ENCODE measurements at regions not wholly inside any gene's neighbourhood (a gene's known extent, or its start where the extent isn't known, plus 50 kb on each side); places are given as distances from the start of the nearest gene placed in this dataset.
"Not testable (repeated sequence)": the region's sequence is repeated elsewhere in the genome, so short reads cannot be mapped to it uniquely, and the experiment has no call there.

GRCh38 chr10:109556399-109556798 lies 366.9 kb downstream of the XPNPEP1 start:
- no peak for TF ChIP-seq CTCF (conservative IDR thresholded peaks at IDR 0.05)
- TF ChIP-seq EZH2 (IDR thresholded peaks at IDR 0.05; ENCODE audit: low read depth): no peak
- H3F3A ChIP-seq (ENCODE audit: insufficient read depth, low read depth): no peaks in the 10 kb centered on the region
- H3K27me3 ChIP-seq (ENCODE audit: insufficient read depth, low read depth): no peaks in the 10 kb centered on the region
- H3K4me2 ChIP-seq: no peak overlapping the region
- no peak overlapping the region for H2AFZ ChIP-seq
- no peak overlapping the region for H3K4me3 ChIP-seq
- H4K20me1 ChIP-seq (ENCODE audit: insufficient read depth): no peaks in the 10 kb centered on the region
- intact Hi-C loops (cut with micrococcal nuclease; ENCODE audit: unreplicated experiment): no loop called here
- BruUV-seq (replicated peaks): no TSS peak
- H3K9me3 ChIP-seq (ENCODE audit: insufficient read depth, low read depth): no peaks in the 10 kb centered on the region
- ChIA-PET CTCF (no interaction called here), POLR2A (ENCODE audit: unreplicated experiment) (no interaction called here)
- no peaks in the 10 kb centered on the region for H3K36me3 ChIP-seq (ENCODE audit: low read depth)
- H3K27ac ChIP-seq: no peak overlapping the region
- no peaks in the 10 kb centered on the region for H3K79me2 ChIP-seq (ENCODE audit: low read depth)
- no peaks in the 10 kb centered on the region for H3K9me2 ChIP-seq (ENCODE audit: insufficient read depth)
- DNase-seq: no peak
- H3K4me1 ChIP-seq (replicated peaks; ENCODE audit: insufficient read depth): no peaks in the 10 kb centered on the region

GRCh38 chr10:109542050-109542603 lies 381.2 kb downstream of the XPNPEP1 start:
- POLR2A ChIA-PET (ENCODE audit: unreplicated experiment); H3F3A ChIP-seq (ENCODE audit: insufficient read depth, low read depth); DNase-seq; H3K9me3 ChIP-seq (ENCODE audit: insufficient read depth, low read depth); H3K9me2 ChIP-seq (ENCODE audit: insufficient read depth); H3K4me1 ChIP-seq (replicated peaks; ENCODE audit: insufficient read depth); intact Hi-C loops (cut with micrococcal nuclease; ENCODE audit: unreplicated experiment); H4K20me1 ChIP-seq (ENCODE audit: insufficient read depth); H2AFZ ChIP-seq; H3K36me3 ChIP-seq (ENCODE audit: low read depth); H3K27me3 ChIP-seq (ENCODE audit: insufficient read depth, low read depth); H3K27ac ChIP-seq; H3K4me3 ChIP-seq; H3K4me2 ChIP-seq; CTCF ChIA-PET; H3K79me2 ChIP-seq (ENCODE audit: low read depth); BruUV-seq (replicated peaks): not testable (repeated sequence)

- DNase-seq: no peak
- no peaks in the 10 kb centered on the region for H3K27me3 ChIP-seq (ENCODE audit: insufficient read depth, low read depth)
- no peaks in the 10 kb centered on the region for H3K79me2 ChIP-seq (ENCODE audit: low read depth)
- no peaks in the 10 kb centered on the region for H3F3A ChIP-seq (ENCODE audit: insufficient read depth, low read depth)
- no peaks in the 10 kb centered on the region for H4K20me1 ChIP-seq (ENCODE audit: insufficient read depth)
- H3K4me3 ChIP-seq: no peak overlapping the region
- H3K36me3 ChIP-seq (ENCODE audit: low read depth): no peaks in the 10 kb centered on the region
- H3K9me2 ChIP-seq (ENCODE audit: insufficient read depth): no peaks in the 10 kb centered on the region
- H3K9me3 ChIP-seq (ENCODE audit: insufficient read depth, low read depth): no peaks in the 10 kb centered on the region
- CTCF ChIA-PET: no interaction called here
- H3K27ac ChIP-seq: no peak overlapping the region
- no peak overlapping the region for H2AFZ ChIP-seq
- no peak overlapping the region for H3K4me2 ChIP-seq
- no peak for TF ChIP-seq CTCF (conservative IDR thresholded peaks at IDR 0.05)
- TF ChIP-seq EZH2 (IDR thresholded peaks at IDR 0.05; ENCODE audit: low read depth): no peak
- POLR2A ChIA-PET (ENCODE audit: unreplicated experiment): no interaction called here
- H3K4me1 ChIP-seq (replicated peaks; ENCODE audit: insufficient read depth): no peaks in the 10 kb centered on the region
- BruUV-seq (replicated peaks): no TSS peak
- intact Hi-C loops (cut with micrococcal nuclease; ENCODE audit: unreplicated experiment): no loop called here
Observed at GRCh38 chr10:109534193-109534592, 389.1 kb downstream of the XPNPEP1 start.

- DNase-seq: no peak
- H3K27me3 ChIP-seq (ENCODE audit: insufficient read depth, low read depth): no peaks in the 10 kb centered on the region
- H3K79me2 ChIP-seq (ENCODE audit: low read depth): no peaks in the 10 kb centered on the region
- no peaks in the 10 kb centered on the region for H3K9me2 ChIP-seq (ENCODE audit: insufficient read depth)
- no peaks in the 10 kb centered on the region for H3F3A ChIP-seq (ENCODE audit: insufficient read depth, low read depth)
- intact Hi-C loops (cut with micrococcal nuclease; ENCODE audit: unreplicated experiment): no loop called here
- no peaks in the 10 kb centered on the region for H4K20me1 ChIP-seq (ENCODE audit: insufficient read depth)
- no peak overlapping the region for H3K4me2 ChIP-seq
- POLR2A ChIA-PET (ENCODE audit: unreplicated experiment): no interaction called here
- no TSS peak for BruUV-seq (replicated peaks)
- no peaks in the 10 kb centered on the region for H3K4me1 ChIP-seq (replicated peaks; ENCODE audit: insufficient read depth)
- no peak for TF ChIP-seq EZH2 (IDR thresholded peaks at IDR 0.05; ENCODE audit: low read depth)
- no peak overlapping the region for H3K4me3 ChIP-seq
- no peaks in the 10 kb centered on the region for H3K36me3 ChIP-seq (ENCODE audit: low read depth)
- no peak overlapping the region for H3K27ac ChIP-seq
- no peaks in the 10 kb centered on the region for H3K9me3 ChIP-seq (ENCODE audit: insufficient read depth, low read depth)
- CTCF ChIA-PET: no interaction called here
- H2AFZ ChIP-seq: no peak overlapping the region
Observed at GRCh38 chr10:109529258-109529657, 394.1 kb downstream of the XPNPEP1 start.

Data from PC-9 (cell line).